OCI-LY7 (cell line): ENCODE measurements at regions not wholly inside any gene's neighbourhood (a gene's known extent, or its start where the extent isn't known, plus 50 kb on each side); places are given as distances from the start of the nearest gene placed in this dataset.

Experiments used
- EZH2phosphoT487 ChIP-seq: fragments of 200-600 bp; sonication (generic); IDR thresholded peaks from 2 replicates; pipeline ENCODE4 v1.6.1; 2018; ENCODE audit warnings: low read depth, borderline replicate concordance, mild to moderate bottlenecking, mixed run types, antibody characterized with exemption, low read length, moderate library complexity, mixed read lengths
- TF ChIP-seq, protein P1 (sequence below): fragments of 200-600 bp; sonication (generic); conservative IDR thresholded peaks from 2 replicates; pipeline ENCODE4 v1.5.1; 2014; ENCODE audit warnings: mild to moderate bottlenecking, antibody characterized with exemption, low read length, moderate library complexity, mixed read lengths

DNA sequence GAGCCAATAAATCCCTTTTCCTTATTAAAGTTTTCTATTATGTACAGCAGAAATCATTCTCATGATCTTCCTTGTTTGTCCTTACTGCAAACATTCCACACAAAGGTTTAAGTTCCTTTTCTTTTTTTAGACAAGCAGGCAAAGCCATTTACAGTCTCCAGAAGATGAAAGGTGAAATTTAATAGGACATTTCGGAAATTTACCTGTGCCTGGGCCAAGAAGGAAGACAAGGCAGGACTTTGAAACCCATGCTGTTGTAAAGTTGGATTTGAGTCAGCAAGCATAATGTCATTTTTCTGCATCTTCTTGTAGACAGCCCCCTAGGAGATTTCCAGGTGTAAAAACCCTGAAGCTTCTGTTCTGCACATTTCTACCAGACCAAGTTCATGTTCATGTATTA lies 188.1 kb downstream of the PAPSS1 start:
- TF ChIP-seq, protein P1, sequence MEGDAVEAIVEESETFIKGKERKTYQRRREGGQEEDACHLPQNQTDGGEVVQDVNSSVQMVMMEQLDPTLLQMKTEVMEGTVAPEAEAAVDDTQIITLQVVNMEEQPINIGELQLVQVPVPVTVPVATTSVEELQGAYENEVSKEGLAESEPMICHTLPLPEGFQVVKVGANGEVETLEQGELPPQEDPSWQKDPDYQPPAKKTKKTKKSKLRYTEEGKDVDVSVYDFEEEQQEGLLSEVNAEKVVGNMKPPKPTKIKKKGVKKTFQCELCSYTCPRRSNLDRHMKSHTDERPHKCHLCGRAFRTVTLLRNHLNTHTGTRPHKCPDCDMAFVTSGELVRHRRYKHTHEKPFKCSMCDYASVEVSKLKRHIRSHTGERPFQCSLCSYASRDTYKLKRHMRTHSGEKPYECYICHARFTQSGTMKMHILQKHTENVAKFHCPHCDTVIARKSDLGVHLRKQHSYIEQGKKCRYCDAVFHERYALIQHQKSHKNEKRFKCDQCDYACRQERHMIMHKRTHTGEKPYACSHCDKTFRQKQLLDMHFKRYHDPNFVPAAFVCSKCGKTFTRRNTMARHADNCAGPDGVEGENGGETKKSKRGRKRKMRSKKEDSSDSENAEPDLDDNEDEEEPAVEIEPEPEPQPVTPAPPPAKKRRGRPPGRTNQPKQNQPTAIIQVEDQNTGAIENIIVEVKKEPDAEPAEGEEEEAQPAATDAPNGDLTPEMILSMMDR = no peak
- TF ChIP-seq EZH2phosphoT487 = no peak
